GM21576 (cell line): ENCODE measurements at regions not wholly inside any gene's neighbourhood (a gene's known extent, or its start where the extent isn't known, plus 50 kb on each side); places are given as distances from the start of the nearest gene placed in this dataset.

Experiments
- ATAC-seq: cut with Tn5 transposase; IDR thresholded peaks from one replicate; pipeline ENCODE4 v1.9.1; 2021; ENCODE audit warnings: mild to moderate bottlenecking, moderate library complexity; ENCODE audit not compliant: unreplicated experiment

DNA sequence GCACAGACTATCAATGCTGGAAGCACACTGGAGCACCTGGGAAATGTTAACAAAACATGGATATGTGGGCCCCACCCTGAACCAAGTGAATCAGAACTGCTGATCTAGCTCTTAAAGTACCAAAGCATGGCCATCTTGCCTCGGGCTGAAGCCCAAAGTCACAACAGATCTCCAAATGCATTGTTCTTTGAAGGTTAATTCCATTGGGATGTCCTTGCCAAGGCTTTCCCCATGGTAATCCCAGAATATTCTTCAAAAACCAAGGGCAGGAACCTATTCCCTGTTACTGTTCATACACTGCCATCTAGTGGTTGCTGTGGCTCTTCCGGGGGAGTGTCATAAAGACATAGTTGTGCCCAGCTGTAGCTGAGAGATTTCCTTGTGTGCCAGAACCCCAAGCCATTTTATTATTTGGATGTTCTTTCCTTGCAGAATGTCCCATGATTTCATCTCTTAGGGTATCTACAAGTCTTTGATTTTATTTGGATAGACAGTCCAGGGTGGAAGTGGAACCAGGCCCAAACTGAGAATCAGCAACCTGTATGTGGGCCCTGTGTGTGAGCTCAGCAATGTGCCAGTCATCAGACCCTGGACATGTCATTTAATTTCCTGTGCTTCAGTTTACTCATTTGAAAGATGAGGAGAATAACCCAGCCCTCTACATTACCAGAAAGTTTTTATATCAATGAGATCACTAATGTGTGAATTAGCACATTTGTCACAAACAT is 290.0 kb downstream of the ACTL7B start:
- peak; percentile 56 for ATAC-seq

DNA sequence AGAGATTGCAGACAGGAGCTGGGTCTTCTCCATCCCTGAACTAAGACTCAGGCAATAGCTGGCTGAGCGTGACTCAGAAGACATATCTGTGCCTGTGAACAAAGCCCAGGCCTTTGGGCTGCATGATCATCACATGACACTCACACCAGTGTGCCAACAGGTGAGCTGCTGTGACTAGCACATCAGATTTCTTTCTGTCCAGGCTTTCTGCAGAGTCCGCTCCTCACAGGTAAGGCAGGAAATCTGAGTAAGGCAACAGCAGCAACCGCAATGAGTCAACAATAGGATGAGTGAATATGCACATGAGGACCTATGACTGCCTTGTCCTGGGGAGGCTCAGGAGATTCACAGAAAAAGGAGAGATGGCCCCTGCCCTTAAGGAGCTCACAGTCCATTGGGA is 293.6 kb downstream of the ACTL7B start:
- ATAC-seq: no peak

DNA sequence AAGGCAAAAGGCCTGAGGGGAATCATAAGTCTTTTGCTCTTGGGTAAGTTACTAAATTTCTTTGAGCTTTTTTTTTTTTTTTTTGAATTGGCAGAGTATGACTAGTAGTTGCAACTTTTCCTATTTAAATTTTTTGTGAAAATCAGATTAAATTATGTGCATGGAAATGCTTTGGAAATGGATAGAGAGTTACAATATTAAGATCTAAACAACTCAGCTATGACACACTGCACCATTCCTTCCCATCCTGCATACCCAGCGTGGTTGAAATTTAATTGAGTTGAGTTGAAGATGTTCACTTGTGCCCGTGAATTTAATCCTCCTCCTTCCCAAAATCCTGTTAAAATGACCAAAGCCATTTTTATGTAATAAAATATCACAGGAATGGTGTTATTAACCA is 296.4 kb downstream of the ACTL7B start:
- no peak for ATAC-seq

DNA sequence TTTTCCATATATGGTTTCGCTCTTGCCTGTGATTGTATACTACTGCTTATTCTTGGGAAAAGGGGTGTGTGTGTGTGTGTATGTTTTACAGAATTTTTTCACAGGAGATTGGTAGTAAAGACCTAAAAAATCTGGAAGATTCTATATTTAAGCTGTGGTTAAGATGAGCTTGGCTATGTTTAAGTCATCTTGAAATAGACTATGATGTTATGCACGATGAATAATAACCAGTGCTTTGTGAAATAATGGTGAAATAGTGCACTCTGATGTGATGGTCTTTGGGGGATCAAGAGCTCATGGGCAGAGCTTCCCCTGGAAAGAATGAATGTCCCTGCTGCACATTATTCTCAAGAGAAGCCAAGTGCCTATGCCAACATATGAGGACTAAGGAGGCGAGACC is 301.0 kb downstream of the ACTL7B start:
- no peak for ATAC-seq

DNA sequence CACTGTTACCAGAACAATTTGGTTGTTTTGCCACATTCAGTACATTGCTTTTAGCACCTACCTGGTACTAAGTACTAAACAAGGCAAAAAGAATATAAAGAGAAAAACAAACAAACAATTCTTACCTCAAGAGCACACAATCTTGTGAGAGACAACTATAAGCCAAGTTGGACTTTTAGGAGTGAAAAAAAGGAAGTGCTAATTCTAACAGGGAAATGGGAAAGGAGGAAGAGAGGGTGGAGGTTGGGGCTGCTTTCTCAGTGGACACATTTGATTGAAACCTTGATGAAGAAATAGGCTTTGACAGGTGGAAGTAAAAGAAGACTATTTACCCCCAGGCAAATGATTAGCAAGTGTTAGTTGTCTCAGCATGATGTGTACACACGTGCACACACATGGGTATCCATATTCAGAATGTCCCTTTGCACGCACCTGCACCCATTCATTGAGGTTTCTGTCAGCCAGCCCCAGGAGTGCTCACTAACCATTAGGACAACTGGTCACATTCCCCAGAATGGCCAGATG is 302.6 kb downstream of the ACTL7B start:
- no peak for ATAC-seq

DNA sequence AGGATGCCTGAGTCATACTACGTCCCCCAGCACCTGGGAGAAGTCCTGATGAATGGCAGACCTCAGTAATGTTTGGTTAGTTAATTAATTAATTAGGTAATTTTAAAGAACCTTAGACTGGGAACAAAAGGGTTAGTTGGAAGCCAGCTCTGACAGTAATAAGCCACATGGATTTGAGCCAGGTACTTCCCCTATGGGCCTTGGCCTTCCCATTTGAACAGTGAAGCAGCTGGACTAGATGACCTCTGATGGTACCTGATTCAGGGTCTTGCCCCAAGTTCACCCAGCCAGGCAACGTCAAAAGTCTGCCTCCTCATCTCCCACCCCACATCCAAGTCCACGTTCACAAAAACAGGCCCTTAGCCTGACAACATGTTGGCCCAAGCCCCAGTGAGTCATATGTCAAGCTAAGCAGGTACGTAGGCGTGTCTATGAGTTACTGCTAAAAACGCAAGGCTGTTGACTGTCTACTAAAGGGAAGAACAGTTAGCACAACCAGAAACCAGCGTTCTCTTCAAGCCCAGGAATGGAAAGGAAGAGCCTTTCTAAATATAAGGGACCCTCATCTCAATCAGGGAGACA is 303.2 kb downstream of the ACTL7B start:
- no peak for ATAC-seq

DNA sequence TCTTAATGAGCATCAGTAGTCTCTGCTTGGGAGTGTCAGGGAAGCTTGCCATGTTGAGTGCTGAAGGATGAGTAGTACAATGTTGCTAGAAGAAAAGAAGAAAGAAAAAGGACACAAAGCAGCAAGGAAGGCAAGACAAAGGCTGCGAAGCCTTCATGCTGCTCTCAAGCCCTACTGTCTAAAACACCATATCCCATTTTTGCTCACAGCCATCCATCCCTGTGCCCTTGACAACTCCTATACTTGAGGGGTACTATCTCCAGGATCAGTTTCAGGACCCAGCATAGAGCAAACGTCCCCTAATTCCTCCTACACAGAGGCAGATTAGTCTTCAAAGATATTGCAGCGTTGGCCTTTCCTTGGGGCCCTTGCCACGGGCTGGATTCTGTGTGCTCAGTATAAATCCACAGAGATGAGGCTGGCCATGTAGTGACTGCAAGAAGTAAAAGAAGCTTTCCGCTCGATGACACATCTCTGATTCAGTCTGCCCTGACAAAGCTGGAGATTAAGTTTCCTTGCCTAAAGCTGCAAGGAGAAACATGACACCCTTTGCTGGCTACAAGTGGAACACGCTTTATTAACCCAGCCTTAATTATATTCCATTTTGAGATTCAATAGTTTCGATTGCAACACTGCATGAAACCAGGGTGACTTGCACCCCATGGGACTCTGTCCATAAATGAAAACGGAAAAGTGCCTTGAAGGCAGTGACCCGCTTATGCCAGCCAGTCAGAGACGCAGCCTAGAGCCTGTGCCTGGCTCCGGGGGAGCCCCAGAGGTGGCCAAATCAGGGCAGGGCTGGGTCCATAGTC is 304.6 kb downstream of the ACTL7B start:
- no peak for ATAC-seq

DNA sequence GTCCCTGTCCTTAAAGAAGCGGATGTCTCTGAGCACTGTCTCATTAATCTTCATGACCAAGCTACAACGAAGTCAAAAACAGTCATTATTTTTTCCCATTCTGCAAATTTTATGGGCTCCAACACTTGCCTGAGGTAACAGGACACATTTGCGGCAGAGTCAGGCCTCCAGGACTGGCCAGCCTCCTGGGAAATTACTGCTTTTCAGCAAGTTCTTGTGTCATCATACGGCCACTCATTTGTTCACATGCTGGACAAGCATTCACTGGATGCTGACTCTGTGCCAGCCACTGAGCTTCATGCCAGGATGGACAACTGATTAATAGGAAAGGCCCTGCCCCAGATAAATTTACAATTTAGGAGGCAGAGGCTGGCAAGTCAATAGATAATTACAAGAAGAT is 305.7 kb downstream of the ACTL7B start:
- ATAC-seq: no peak

DNA sequence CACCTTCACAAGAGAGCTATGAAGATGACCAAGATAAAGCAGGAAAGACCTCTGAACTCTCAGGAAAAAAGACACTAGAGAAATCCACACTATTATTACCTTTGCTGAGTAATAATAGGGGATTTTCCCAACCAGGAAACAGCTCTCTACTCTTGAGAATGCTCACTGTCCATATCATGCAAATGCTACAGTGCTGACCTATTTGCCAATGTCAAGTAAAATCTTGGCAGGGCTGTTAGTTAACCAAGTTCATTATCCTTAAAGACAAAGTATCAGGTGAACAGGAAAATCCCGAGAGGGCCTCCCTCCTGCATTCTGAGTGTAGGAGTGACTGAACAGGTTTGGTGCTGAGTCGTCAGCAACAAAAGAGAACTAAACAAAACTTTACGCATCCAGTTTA is 306.6 kb downstream of the ACTL7B start:
- no peak for ATAC-seq

DNA sequence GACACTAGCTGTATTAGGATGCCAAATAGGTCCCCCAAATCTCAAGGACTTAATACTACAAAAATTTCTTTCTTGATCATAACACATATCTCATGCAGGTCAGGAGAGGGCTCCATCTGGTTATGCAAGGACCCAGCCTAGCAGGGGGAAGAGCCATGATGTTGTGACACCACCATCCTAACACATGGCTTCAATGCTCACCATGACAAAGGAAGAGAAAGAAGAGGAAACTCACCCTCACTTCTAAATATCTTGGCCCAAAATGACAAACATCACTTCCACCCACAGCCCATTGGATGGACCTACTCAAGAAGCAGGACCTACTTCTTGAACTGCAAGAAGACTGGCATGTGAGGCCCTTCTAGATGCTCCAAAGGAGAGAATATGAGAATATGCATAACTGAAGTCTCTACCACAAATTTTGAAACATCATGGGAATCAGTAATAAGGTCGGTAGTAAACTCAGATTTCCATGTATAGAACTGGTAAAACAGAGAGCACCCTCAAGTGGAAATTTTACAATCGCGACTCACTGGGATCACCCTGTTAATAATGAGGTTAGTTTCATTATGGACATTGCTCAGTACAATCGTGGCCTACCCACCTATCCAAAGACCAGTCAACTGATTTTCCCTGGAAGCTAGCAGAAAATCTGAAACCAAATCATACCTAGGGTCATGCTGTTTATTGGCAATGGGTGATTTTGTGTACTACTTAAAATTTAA is 308.2 kb downstream of the ACTL7B start:
- ATAC-seq: no peak

DNA sequence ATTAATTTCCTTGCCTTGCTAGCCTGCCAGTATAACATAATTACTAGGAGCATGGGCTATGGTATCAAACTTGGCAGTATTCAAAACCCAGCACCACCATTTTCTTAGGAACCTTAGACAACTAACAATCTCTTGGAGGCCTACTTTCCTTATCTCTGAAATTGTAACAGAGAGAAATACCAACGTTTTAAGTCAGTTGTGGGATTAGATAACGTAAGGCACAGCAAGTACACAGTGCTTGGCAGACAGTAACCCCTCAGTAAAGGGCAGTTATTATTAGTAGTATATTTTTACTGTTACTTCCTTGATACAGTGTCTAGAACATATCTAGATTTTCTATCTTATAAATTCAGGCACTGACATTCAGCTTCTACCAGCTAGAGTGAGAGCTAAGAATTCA is 309.6 kb downstream of the ACTL7B start:
- no peak for ATAC-seq

DNA sequence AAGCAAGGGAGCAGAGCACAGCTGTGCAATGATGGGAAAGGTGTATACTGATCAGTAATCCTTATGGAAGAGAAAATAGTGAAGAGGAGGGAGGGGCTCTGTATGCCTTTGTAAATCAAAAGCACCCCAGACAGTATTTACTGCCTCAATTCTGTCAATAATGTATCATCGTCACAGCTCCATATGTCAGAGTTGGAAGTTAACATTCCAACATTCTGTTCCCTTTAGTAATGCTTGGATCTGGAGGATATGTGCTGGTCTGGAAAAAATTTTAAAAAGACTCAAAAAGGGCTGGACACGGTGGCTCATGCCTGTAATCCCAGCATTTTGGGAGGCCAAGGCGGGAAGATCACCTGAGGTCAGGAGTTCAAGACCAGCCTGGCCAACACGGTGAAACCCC is 310.4 kb downstream of the ACTL7B start:
- ATAC-seq: no peak

DNA sequence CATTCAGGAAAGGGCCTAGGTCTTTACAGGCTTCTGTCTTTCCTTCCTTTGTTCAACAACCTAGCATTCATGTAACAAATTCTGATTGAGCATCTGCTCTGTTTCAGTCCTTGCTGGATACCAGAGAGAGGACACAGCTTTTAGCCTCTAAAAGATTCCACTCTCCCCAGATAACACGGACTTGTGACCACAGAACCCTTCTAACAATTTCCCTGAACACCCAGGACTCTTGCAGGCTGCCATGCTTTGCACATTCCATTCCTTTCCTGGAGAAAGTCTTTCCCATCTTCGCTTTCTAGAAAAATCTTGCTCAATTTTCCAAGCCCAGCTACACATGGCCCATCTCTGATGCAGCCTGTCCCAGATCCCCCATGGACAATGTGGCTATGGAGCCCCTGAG is 310.9 kb downstream of the ACTL7B start:
- no peak for ATAC-seq

DNA sequence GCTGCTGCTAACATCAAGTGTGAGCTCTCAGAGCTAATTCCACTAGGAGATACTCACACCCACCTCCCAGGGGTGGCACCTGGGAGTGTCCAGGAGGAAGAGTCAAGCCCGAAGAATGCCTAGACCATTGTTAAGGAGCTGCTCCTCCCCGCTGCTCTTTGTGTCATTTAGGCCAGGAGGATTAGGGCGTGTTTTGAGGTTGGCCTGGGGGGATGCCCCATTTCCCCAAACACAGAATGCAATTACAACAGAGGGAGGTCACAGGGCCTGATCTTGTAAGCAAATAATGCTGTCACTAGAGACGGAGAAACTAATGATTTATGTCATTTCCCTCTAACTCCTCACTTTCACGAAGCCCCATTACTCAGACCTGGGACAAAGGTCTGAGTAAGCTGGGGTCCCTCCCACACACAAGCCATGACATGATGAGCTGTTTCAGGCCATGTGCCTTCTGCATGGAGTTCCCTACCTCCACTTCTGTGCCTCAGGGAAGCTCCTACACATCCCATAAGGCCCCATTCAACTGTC is 312.5 kb downstream of the ACTL7B start:
- ATAC-seq: no peak

DNA sequence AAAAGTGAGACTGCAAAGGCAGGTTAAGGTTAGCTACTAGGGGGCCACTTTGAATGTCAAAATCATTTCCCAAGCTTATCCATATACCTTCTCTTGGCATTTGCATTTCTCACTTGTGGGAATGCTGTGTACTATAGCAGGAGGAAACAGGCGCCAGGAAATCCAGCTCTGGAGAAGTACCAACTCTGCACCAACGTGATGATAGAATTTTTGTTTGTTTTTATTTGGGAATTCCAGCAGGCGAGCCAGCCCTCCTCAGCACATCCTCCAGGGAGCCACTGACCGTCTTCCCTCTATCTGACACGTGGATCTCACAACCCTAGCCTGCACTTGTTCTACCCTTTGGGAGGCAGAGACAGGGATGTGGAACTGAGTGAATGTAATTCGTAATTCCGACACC is 318.0 kb downstream of the ACTL7B start:
- ATAC-seq: no peak

DNA sequence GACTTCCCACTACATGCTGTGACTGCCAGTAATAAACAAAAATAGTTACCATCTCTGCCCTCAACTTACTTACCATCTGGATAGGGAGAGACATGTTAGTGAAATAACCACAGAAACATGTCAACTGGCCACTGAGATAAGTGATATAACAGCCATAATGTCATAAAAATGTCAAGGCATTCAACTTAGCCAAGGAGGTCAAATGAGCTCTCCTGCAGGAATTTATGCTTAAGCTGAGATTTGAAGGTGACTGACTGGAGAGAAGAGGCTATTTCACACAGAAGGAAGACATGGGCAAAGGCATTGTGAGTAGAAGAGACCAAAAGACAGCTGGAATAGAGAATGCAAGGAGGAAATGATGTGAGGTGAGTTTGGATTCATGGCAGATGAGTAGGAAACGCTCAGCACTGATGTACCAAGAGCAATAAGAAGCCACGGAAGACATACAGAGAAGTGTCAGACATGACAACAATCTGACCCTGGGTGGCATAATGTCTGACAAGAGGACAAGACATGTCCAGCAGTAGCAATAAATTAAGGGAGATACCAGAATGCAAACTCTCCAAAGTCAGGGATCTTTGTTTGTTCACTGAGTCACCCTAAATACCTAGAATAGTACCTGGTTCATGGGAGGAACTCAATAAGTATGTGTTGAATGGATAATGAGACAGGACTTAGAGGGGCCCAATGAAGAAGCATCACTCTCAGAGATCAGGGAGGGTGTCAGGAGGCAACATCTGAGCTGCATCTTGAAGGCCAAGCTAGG is 318.8 kb downstream of the ACTL7B start:
- no peak for ATAC-seq

DNA sequence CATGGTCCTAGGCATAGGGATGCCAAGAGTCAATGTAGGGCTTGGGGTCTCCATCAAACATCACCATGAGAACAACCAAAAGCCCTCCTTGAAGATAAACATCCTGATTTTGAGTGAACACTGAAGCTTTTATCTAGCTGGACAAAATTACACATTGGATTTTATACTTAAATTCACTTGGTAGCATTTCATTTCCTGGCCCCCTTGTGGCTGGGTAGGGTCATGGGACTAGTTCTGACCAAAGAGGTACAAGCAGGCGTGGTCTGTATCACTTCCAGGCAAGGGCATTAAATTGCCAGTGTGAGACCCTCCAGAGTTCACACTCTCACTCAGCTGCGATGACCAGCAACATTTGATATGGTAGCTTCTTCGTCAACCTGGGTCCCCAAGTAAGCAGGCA is 320.3 kb downstream of the ACTL7B start:
- no peak for ATAC-seq

DNA sequence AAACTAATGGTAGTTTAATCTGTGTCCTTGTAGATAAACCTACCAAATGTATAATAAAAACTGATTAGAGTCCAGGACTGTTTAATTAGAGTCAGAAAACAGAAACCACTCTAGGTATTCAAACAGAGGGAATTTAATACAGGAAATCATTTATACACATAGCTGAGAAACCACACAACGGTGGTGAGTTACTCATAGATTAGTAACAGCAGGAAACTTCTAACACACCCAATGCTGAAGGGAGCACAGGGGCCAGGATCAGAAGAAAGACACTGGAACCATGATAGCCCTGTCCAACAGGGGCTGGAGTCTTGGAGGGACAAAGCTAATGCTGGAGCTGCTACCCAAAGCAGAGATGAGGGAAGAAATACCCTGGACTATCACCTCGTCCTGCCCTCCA is 321.0 kb downstream of the ACTL7B start:
- no peak for ATAC-seq

DNA sequence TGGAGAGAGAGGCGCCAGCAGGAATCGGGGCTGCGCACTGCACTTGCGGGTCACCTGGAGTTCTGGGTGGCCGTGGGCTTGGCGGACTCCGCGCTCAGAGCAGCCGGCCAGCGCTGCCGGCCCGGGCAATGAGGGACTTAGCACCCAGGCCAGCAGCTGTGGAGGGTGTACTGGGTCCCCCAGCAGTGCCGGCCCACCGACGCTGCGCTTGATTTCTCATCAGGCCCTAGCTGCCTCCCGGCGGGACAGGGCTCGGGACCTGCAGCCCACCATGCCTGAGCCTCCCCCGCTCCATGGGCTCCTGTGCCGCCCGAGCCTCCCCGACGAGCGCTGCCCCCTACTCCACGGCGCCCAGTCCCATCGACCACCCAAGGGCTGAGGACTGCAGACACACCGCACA is 325.6 kb downstream of the ACTL7B start:
- ATAC-seq: no peak

DNA sequence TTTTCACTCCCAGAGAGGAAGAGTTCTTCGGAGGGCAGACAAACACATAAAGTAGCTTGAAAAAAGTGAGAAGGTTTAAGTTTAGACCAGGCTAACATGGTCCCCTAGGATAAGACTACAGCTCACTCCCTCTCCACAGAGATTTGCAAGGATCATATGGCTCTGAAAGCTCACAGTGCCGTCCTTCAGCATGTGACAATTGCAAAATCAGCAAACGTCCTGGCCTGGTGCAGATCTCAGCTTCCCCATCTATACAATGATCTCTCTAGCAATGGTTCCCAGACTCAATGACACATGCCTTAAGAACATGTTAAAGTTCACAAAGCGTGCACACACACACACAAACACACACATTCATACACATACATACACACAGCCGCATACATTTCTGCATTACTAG is 327.6 kb downstream of the ACTL7B start:
- no peak for ATAC-seq
